ENCODE measurements at regions not wholly inside any gene's neighbourhood (a gene's known extent, or its start where the extent isn't known, plus 50 kb on each side); places are given as distances from the start of the nearest gene placed in this dataset.
"Not testable (repeated sequence)": the region's sequence is repeated elsewhere in the genome, so short reads cannot be mapped to it uniquely, and the experiment has no call there.

GRCh38 chr5:167941556-167941955 is 349.9 kb upstream of the WWC1 start:
- not testable (repeated sequence) for TF ChIP-seq CTCF (IDR thresholded peaks at IDR 0.05; ENCODE audit: poor library complexity, severe bottlenecking); EP300 (conservative IDR thresholded peaks at IDR 0.05; ENCODE audit: poor library complexity, severe bottlenecking)
